ENCODE measurements at regions not wholly inside any gene's neighbourhood (a gene's known extent, or its start where the extent isn't known, plus 50 kb on each side); places are given as distances from the start of the nearest gene placed in this dataset.
"Not testable (repeated sequence)": the region's sequence is repeated elsewhere in the genome, so short reads cannot be mapped to it uniquely, and the experiment has no call there.

DNA sequence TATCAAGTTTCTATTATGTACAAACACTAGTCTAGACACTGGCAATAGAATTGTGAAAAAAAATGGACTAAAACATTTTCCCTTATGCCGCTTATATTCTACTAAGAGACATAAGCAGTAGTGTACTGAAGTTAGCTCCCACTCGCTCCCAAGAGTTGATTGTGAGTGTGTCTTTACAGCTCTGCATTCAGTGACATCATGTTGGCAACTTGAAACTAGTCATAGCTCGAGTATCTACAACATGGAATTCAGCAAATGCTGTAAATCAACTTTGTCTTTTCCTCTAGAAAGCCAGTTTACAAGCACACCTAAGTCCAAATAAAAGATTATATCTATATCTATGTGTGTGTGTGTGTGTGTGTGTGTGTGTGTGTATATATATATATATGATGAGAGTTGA lies 58.8 kb upstream of the MAGI2 start (continued):
- TF ChIP-seq, protein P1, sequence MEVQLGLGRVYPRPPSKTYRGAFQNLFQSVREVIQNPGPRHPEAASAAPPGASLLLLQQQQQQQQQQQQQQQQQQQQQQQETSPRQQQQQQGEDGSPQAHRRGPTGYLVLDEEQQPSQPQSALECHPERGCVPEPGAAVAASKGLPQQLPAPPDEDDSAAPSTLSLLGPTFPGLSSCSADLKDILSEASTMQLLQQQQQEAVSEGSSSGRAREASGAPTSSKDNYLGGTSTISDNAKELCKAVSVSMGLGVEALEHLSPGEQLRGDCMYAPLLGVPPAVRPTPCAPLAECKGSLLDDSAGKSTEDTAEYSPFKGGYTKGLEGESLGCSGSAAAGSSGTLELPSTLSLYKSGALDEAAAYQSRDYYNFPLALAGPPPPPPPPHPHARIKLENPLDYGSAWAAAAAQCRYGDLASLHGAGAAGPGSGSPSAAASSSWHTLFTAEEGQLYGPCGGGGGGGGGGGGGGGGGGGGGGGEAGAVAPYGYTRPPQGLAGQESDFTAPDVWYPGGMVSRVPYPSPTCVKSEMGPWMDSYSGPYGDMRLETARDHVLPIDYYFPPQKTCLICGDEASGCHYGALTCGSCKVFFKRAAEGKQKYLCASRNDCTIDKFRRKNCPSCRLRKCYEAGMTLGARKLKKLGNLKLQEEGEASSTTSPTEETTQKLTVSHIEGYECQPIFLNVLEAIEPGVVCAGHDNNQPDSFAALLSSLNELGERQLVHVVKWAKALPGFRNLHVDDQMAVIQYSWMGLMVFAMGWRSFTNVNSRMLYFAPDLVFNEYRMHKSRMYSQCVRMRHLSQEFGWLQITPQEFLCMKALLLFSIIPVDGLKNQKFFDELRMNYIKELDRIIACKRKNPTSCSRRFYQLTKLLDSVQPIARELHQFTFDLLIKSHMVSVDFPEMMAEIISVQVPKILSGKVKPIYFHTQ (CRISPR knock-in tag; IDR thresholded peaks at IDR 0.05), result no peak
- no peak for TF ChIP-seq STAT6 (CRISPR knock-in tag; conservative IDR thresholded peaks at IDR 0.05; ENCODE audit: low read depth)

GRCh38 chr7:79511056-79511455 lies 57.6 kb upstream of the MAGI2 start:
- H3K36me3 Mint-ChIP-seq; H3K27me3 Mint-ChIP-seq (ENCODE audit: low read depth); ATAC-seq; DNase-seq (ENCODE audit: low spot score); POLR2A ChIA-PET; H3K27ac Mint-ChIP-seq; H3K4me3 Mint-ChIP-seq; CTCF ChIA-PET; H3K9me3 Mint-ChIP-seq: not testable (repeated sequence)
- peaks cover 19% of the 10 kb centered on the region for H3K4me1 Mint-ChIP-seq

GRCh38 chr7:79507131-79507530 lies 53.7 kb upstream of the MAGI2 start:
- peaks cover 14% of the 10 kb centered on the region for H3K4me1 Mint-ChIP-seq
- no peaks in the 10 kb centered on the region for H3K36me3 Mint-ChIP-seq
- no peaks in the 10 kb centered on the region; the same call in 1 of the 2 replicates for H3K27me3 Mint-ChIP-seq (ENCODE audit: low read depth)
- ChIA-PET POLR2A (no interaction called here), CTCF (no interaction called here)
- H3K9me3 Mint-ChIP-seq, result peaks cover 7% of the 10 kb centered on the region
- ATAC-seq (no peak), DNase-seq (ENCODE audit: low spot score) (no peak)
- no peak overlapping the region for H3K4me3 Mint-ChIP-seq
- H3K27ac Mint-ChIP-seq, result no peak overlapping the region
- TF ChIP-seq NR1H2 (CRISPR knock-in tag; IDR thresholded peaks at IDR 0.05) (no peak), IRF2 (CRISPR knock-in tag; IDR thresholded peaks at IDR 0.05; ENCODE audit: borderline replicate concordance, low read depth) (no peak), RELA (CRISPR knock-in tag; IDR thresholded peaks at IDR 0.05; ENCODE audit: borderline replicate concordance) (no peak)

- ATAC-seq (peak; percentile 86), DNase-seq (ENCODE audit: low spot score) (no peak)
- Mint-ChIP-seq H3K27me3 (ENCODE audit: low read depth) (no peaks in the 10 kb centered on the region; the same call in 1 of the 2 replicates), H3K4me1 (peaks cover 14% of the 10 kb centered on the region), H3K9me3 (peaks cover 6% of the 10 kb centered on the region), H3K27ac (no peak overlapping the region), H3K4me3 (no peak overlapping the region), H3K36me3 (no peaks in the 10 kb centered on the region)
- no peak for TF ChIP-seq PREB (CRISPR knock-in tag; IDR thresholded peaks at IDR 0.05; ENCODE audit: borderline replicate concordance)
- TF ChIP-seq, protein P2, sequence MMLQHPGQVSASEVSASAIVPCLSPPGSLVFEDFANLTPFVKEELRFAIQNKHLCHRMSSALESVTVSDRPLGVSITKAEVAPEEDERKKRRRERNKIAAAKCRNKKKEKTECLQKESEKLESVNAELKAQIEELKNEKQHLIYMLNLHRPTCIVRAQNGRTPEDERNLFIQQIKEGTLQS (CRISPR knock-in tag; conservative IDR thresholded peaks at IDR 0.05), result no peak
- CTCF ChIA-PET, result no interaction called here
- POLR2A ChIA-PET, result no interaction called here
Observed at GRCh38 chr7:79506481-79506880, 53.0 kb upstream of the MAGI2 start.

GRCh38 chr7:79504607-79505389 lies 51.3 kb upstream of the MAGI2 start:
- no peaks in the 10 kb centered on the region for H3K36me3 Mint-ChIP-seq
- H3K4me1 Mint-ChIP-seq, result peaks cover 14% of the 10 kb centered on the region
- ATAC-seq (peak; percentile 67), DNase-seq (ENCODE audit: low spot score) (no peak)
- H3K27ac Mint-ChIP-seq, result peak overlapping the region; percentile 92
- H3K4me3 Mint-ChIP-seq, result no peak overlapping the region
- ChIA-PET POLR2A (no interaction called here), CTCF (interaction anchor here (0.6 to 1.3 kb wide), 2 partner anchors 207 to 210 kb away, joined by 5 to 6 read pairs; no protein-coding TSS in a partner anchor)
- H3K9me3 Mint-ChIP-seq, result no peaks in the 10 kb centered on the region
- no peaks in the 10 kb centered on the region; the same call in 1 of the 2 replicates for H3K27me3 Mint-ChIP-seq (ENCODE audit: low read depth)
- no peak for TF ChIP-seq RORB (CRISPR knock-in tag; IDR thresholded peaks at IDR 0.05)
- TF ChIP-seq ETV6 (CRISPR knock-in tag; IDR thresholded peaks at IDR 0.05), result no peak
- no peak for TF ChIP-seq FOXK1 (CRISPR knock-in tag; IDR thresholded peaks at IDR 0.05)
- TF ChIP-seq MXD4 (CRISPR knock-in tag; IDR thresholded peaks at IDR 0.05; ENCODE audit: borderline replicate concordance), result no peak
- TF ChIP-seq ZNF263 (CRISPR knock-in tag; IDR thresholded peaks at IDR 0.05; ENCODE audit: low read depth), result no peak
- TF ChIP-seq, protein P3, sequence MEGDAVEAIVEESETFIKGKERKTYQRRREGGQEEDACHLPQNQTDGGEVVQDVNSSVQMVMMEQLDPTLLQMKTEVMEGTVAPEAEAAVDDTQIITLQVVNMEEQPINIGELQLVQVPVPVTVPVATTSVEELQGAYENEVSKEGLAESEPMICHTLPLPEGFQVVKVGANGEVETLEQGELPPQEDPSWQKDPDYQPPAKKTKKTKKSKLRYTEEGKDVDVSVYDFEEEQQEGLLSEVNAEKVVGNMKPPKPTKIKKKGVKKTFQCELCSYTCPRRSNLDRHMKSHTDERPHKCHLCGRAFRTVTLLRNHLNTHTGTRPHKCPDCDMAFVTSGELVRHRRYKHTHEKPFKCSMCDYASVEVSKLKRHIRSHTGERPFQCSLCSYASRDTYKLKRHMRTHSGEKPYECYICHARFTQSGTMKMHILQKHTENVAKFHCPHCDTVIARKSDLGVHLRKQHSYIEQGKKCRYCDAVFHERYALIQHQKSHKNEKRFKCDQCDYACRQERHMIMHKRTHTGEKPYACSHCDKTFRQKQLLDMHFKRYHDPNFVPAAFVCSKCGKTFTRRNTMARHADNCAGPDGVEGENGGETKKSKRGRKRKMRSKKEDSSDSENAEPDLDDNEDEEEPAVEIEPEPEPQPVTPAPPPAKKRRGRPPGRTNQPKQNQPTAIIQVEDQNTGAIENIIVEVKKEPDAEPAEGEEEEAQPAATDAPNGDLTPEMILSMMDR (IDR thresholded peaks at IDR 0.05), result no peak
- TF ChIP-seq IRF2 (CRISPR knock-in tag; IDR thresholded peaks at IDR 0.05; ENCODE audit: borderline replicate concordance, low read depth), result no peak
- no peak for TF ChIP-seq ZNF121 (CRISPR knock-in tag; IDR thresholded peaks at IDR 0.05)
- no peak for TF ChIP-seq ZNF138 (CRISPR knock-in tag; conservative IDR thresholded peaks at IDR 0.05)
